ENCODE measurements at regions not wholly inside any gene's neighbourhood (a gene's known extent, or its start where the extent isn't known, plus 50 kb on each side); places are given as distances from the start of the nearest gene placed in this dataset.

DNA sequence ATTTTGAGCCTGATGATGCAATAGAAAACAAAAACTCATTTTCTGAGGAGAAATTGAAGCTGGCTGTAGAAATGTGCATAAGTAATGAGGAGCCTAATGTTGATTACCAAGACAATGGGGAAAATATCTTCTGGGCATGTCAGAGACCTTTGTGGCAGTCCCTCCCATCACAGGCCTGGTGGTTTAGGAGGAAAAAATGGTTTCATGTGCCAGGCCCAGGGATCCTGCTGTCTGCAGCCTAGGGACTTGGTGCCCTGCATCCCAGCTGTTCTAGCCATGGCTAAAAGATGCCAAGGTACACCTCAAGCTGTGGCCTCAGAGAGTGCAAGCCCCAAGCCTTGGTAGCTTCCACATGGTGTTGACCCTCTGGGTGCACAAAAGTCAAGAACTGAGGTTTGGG is 128.7 kb upstream of the ARHGEF9 start:
- DNase-seq (ENCODE audit: low spot score) = no peak
- H2AFZ ChIP-seq (ENCODE audit: low read length) = no peak overlapping the region
- TF ChIP-seq ZNF510 (CRISPR knock-in tag; IDR thresholded peaks at IDR 0.05; ENCODE audit: low read depth) = no peak
- TF ChIP-seq MAFG (CRISPR knock-in tag; IDR thresholded peaks at IDR 0.05) = no peak
- no peak for TF ChIP-seq KMT2A (CRISPR knock-in tag; IDR thresholded peaks at IDR 0.05)
- no peak for TF ChIP-seq ZMYM4 (CRISPR knock-in tag; IDR thresholded peaks at IDR 0.05)
- no peak for TF ChIP-seq ZSCAN30 (CRISPR knock-in tag; IDR thresholded peaks at IDR 0.05)
- TF ChIP-seq NFYC (CRISPR knock-in tag; IDR thresholded peaks at IDR 0.05) = no peak
- TF ChIP-seq MEIS2 (CRISPR knock-in tag; IDR thresholded peaks at IDR 0.05) = no peak
- TF ChIP-seq ZNF251 (CRISPR knock-in tag; IDR thresholded peaks at IDR 0.05) = no peak
- TF ChIP-seq ZNF180 (CRISPR knock-in tag; IDR thresholded peaks at IDR 0.05; ENCODE audit: borderline replicate concordance, low read depth) = no peak
- TF ChIP-seq NFRKB (IDR thresholded peaks at IDR 0.05) = no peak
- no peak for TF ChIP-seq RFXANK (CRISPR knock-in tag; IDR thresholded peaks at IDR 0.05)
- TF ChIP-seq MEF2D (CRISPR knock-in tag; IDR thresholded peaks at IDR 0.05) = no peak
- FAIRE-seq = no peak
- no peaks in the 10 kb centered on the region for H3K4me1 ChIP-seq (ENCODE audit: insufficient read depth, low read length)
- no peak for ATAC-seq
- H3K36me3 ChIP-seq (replicated peaks in 1 of 2; ENCODE audit: control insufficient read depth in 1 of 2, insufficient read depth in 2 of 2, low read length in 2 of 2) = no peaks in the 10 kb centered on the region
- no peak overlapping the region for H3K9ac ChIP-seq (ENCODE audit: insufficient read depth, low read depth, low read length)
- no peaks in the 10 kb centered on the region for H4K20me1 ChIP-seq (ENCODE audit: insufficient read depth, low read length)
- H3K4me3 ChIP-seq (replicated peaks in 1 of 3; ENCODE audit: insufficient read depth in 1 of 3, low read depth in 2 of 3, low read length in 3 of 3) = no peak overlapping the region
- H3K4me2 ChIP-seq (ENCODE audit: low read depth, low read length) = no peak overlapping the region
- ChIA-PET CTCF (ENCODE audit: low intra/inter-chr PET ratio, low total read pairs) (no interaction called here), POLR2A (no interaction called here)
- no peak overlapping the region for H3K27ac ChIP-seq (ENCODE audit: extremely low read length, insufficient read depth, low read length)
- H3K27me3 ChIP-seq (ENCODE audit: control insufficient read depth in 1 of 2, insufficient read depth in 2 of 2, low read length in 2 of 2) = no peaks in the 10 kb centered on the region
- H3K79me2 ChIP-seq (ENCODE audit: insufficient read depth, low read length) = no peaks in the 10 kb centered on the region
- peaks cover 46% of the 10 kb centered on the region; the same call in 1 of the 2 replicates for H3K9me3 ChIP-seq (ENCODE audit: low read length)
- no TSS peak for BruUV-seq (replicated peaks)
- intact Hi-C loops (cut with micrococcal nuclease; ENCODE audit: unreplicated experiment) (no loop called here), in situ Hi-C loops (cut with HindIII; ENCODE audit: extremely low pct_ligation_motif_present, low pct_unique_long_range_greater_than_20kb) (no loop called here)

DNA sequence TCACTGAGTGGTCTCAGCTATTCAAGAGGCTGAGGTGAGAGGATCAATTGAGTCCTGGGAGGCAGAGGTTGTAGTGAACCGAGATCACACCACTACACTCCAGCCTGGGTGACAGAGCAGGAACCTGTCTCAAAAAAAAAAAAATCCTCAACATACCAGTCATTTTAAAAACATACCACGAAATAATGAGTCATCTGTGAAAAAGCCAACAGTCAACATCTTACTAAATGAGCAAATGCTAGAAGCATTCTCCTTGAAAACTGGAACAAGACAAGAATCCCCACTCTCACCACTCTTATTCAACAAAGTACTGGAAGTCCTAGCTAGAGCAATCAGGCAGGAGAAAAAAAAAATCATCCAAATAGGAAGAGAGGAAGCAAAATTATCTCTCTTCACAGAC is 104.0 kb upstream of the ARHGEF9 start:
- no peak for ATAC-seq
- no peak for FAIRE-seq
- TF ChIP-seq HOXD1 (CRISPR knock-in tag; IDR thresholded peaks at IDR 0.05) = no peak
- no peak for TF ChIP-seq ATF5 (CRISPR knock-in tag; IDR thresholded peaks at IDR 0.05; ENCODE audit: low read depth)
- TF ChIP-seq ZNF558 (CRISPR knock-in tag; IDR thresholded peaks at IDR 0.05; ENCODE audit: borderline replicate concordance) = no peak
- TF ChIP-seq SP1 (IDR thresholded peaks at IDR 0.05) = no peak
- no peak for TF ChIP-seq SP1 (CRISPR knock-in tag; IDR thresholded peaks at IDR 0.05)
- Histone ChIP-seq H4K20me1 (ENCODE audit: insufficient read depth, low read length) (no peaks in the 10 kb centered on the region), H3K27me3 (ENCODE audit: control insufficient read depth in 1 of 2, insufficient read depth in 2 of 2, low read length in 2 of 2) (no peaks in the 10 kb centered on the region), H2AFZ (ENCODE audit: low read length) (no peak overlapping the region), H3K9me3 (ENCODE audit: low read length) (peaks cover 10% of the 10 kb centered on the region), H3K4me2 (ENCODE audit: low read depth, low read length) (no peak overlapping the region), H3K36me3 (replicated peaks in 1 of 2; ENCODE audit: control insufficient read depth in 1 of 2, insufficient read depth in 2 of 2, low read length in 2 of 2) (no peaks in the 10 kb centered on the region), H3K9ac (ENCODE audit: insufficient read depth, low read depth, low read length) (no peak overlapping the region), H3K4me3 (replicated peaks in 1 of 3; ENCODE audit: insufficient read depth in 1 of 3, low read depth in 2 of 3, low read length in 3 of 3) (no peak overlapping the region), H3K79me2 (ENCODE audit: insufficient read depth, low read length) (no peaks in the 10 kb centered on the region), H3K4me1 (ENCODE audit: insufficient read depth, low read length) (no peaks in the 10 kb centered on the region), H3K27ac (ENCODE audit: extremely low read length, insufficient read depth, low read length) (no peak overlapping the region)
- BruUV-seq (replicated peaks) = no TSS peak
- DNase-seq (ENCODE audit: low spot score) = no peak
- POLR2A ChIA-PET = no interaction called here
- whole genome bisulfite sequencing (ENCODE audit: low lambda C conversion rate) = 0% methylated on average over 2 of the region's 2 CpGs
- CTCF ChIA-PET (ENCODE audit: low intra/inter-chr PET ratio, low total read pairs) = no interaction called here
- intact Hi-C loops (cut with micrococcal nuclease; ENCODE audit: unreplicated experiment) (no loop called here), in situ Hi-C loops (cut with HindIII; ENCODE audit: extremely low pct_ligation_motif_present, low pct_unique_long_range_greater_than_20kb) (no loop called here)

Measured in HepG2 (cell line).